ENCODE measurements at regions not wholly inside any gene's neighbourhood (a gene's known extent, or its start where the extent isn't known, plus 50 kb on each side); places are given as distances from the start of the nearest gene placed in this dataset.

DNA sequence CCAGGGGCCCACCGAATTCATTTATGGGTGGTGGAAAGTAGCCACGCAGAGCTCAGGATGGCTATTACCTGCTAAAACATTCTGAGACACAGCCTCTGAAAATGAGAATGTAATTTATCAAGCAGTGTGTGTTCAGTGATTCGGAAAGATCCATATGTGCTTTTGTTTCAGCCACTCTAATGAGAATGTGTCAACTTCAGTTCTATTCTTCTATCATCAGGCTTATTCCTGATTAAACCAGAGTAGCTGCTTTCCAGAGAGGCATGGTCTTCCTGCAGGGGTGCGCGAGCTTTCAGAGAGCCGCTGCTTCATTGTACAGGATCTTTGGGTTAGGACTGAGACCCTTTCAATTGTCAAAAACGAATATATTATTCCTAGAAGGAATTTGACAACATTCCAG, 167.6 kb downstream of the OTUD1 start:
- TF ChIP-seq EZH2 (IDR thresholded peaks at IDR 0.05; ENCODE audit: insufficient read depth, low read length), result no peak
- TF ChIP-seq, protein P1, sequence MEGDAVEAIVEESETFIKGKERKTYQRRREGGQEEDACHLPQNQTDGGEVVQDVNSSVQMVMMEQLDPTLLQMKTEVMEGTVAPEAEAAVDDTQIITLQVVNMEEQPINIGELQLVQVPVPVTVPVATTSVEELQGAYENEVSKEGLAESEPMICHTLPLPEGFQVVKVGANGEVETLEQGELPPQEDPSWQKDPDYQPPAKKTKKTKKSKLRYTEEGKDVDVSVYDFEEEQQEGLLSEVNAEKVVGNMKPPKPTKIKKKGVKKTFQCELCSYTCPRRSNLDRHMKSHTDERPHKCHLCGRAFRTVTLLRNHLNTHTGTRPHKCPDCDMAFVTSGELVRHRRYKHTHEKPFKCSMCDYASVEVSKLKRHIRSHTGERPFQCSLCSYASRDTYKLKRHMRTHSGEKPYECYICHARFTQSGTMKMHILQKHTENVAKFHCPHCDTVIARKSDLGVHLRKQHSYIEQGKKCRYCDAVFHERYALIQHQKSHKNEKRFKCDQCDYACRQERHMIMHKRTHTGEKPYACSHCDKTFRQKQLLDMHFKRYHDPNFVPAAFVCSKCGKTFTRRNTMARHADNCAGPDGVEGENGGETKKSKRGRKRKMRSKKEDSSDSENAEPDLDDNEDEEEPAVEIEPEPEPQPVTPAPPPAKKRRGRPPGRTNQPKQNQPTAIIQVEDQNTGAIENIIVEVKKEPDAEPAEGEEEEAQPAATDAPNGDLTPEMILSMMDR (IDR thresholded peaks at IDR 0.05; ENCODE audit: insufficient read depth, low read depth, low read length), result no peak

Measured in astrocyte (in vitro differentiated cells and primary cell).